Activated CD4-positive, alpha-beta T cell treated with anti-CD3 and anti-CD28 coated beads, Interleukin-2, Interleukin-4, amounts not matched to agents 100 ng/mL and 50 ng/mL, durations not matched to agents 16 hours and 8 hours (primary cell): ENCODE measurements at regions not wholly inside any gene's neighbourhood (a gene's known extent, or its start where the extent isn't known, plus 50 kb on each side); places are given as distances from the start of the nearest gene placed in this dataset.

Experiments used
- DNase-seq: peaks from one replicate; pipeline ENCODE4 v3.0.0-alpha.2; 2020; ENCODE audit warnings: low spot score

- DNase-seq, result no peak
Measured at GRCh38 chr2:2717406-2717805, 386.3 kb upstream of the MYT1L start.

- no peak for DNase-seq
Measured at GRCh38 chr2:2716771-2717170, 385.7 kb upstream of the MYT1L start.

GRCh38 chr2:2715036-2715818 is 384.2 kb upstream of the MYT1L start:
- no peak for DNase-seq

GRCh38 chr2:2714408-2714807 is 383.3 kb upstream of the MYT1L start:
- DNase-seq, result no peak

GRCh38 chr2:2709431-2709770 is 378.3 kb upstream of the MYT1L start:
- no peak for DNase-seq

GRCh38 chr2:2708575-2709430 is 377.7 kb upstream of the MYT1L start:
- no peak for DNase-seq

GRCh38 chr2:2707206-2707991 is 376.3 kb upstream of the MYT1L start:
- no peak for DNase-seq

- no peak for DNase-seq
Measured at GRCh38 chr2:2706306-2706705, 375.2 kb upstream of the MYT1L start.

GRCh38 chr2:2705871-2706270 is 374.8 kb upstream of the MYT1L start:
- no peak for DNase-seq

- no peak for DNase-seq
Measured at GRCh38 chr2:2704428-2705090, 373.5 kb upstream of the MYT1L start.

GRCh38 chr2:2703762-2704427 is 372.8 kb upstream of the MYT1L start:
- no peak for DNase-seq

- no peak for DNase-seq
Measured at GRCh38 chr2:2703172-2703571, 372.1 kb upstream of the MYT1L start.

- no peak for DNase-seq
Measured at GRCh38 chr2:2702385-2702784, 371.3 kb upstream of the MYT1L start.

GRCh38 chr2:2701813-2702212 is 370.7 kb upstream of the MYT1L start:
- no peak for DNase-seq

- DNase-seq, result no peak
Measured at GRCh38 chr2:2701176-2701781, 370.2 kb upstream of the MYT1L start.

- no peak for DNase-seq
Measured at GRCh38 chr2:2699121-2699505, 368.0 kb upstream of the MYT1L start.

- no peak for DNase-seq
Measured at GRCh38 chr2:2698182-2699120, 367.4 kb upstream of the MYT1L start.

- DNase-seq, result no peak
Measured at GRCh38 chr2:2696733-2697455, 365.8 kb upstream of the MYT1L start.

GRCh38 chr2:2696325-2696724 is 365.2 kb upstream of the MYT1L start:
- no peak for DNase-seq
